ENCODE measurements at regions not wholly inside any gene's neighbourhood (a gene's known extent, or its start where the extent isn't known, plus 50 kb on each side); places are given as distances from the start of the nearest gene placed in this dataset.
"Not testable (repeated sequence)": the region's sequence is repeated elsewhere in the genome, so short reads cannot be mapped to it uniquely, and the experiment has no call there.

GRCh38 chr13:86584301-86584700, 785.1 kb upstream of the SLITRK6 start:
- no peak for DNase-seq

- no peak for DNase-seq
Measured at GRCh38 chr13:86585835-86586234, 786.6 kb upstream of the SLITRK6 start.

- no peak for DNase-seq
Measured at GRCh38 chr13:86591862-86592261, 792.6 kb upstream of the SLITRK6 start.

- DNase-seq = no peak
Measured at GRCh38 chr13:86601351-86601750, 802.1 kb upstream of the SLITRK6 start.

- DNase-seq = no peak
Measured at GRCh38 chr13:86606264-86606663, 807.0 kb upstream of the SLITRK6 start.

GRCh38 chr13:86608701-86609100, 809.5 kb upstream of the SLITRK6 start:
- DNase-seq = no peak

- DNase-seq = no peak
Measured at GRCh38 chr13:86633346-86633745, 834.1 kb upstream of the SLITRK6 start.

GRCh38 chr13:86651171-86651570, 852.0 kb upstream of the SLITRK6 start:
- not testable (repeated sequence) for DNase-seq

GRCh38 chr13:86653009-86653408, 853.8 kb upstream of the SLITRK6 start:
- no peak for DNase-seq

- DNase-seq = no peak
Measured at GRCh38 chr13:86655561-86655960, 856.3 kb upstream of the SLITRK6 start.

GRCh38 chr13:86660090-86660489, 860.9 kb upstream of the SLITRK6 start:
- no peak for DNase-seq

GRCh38 chr13:86665842-86666241, 866.6 kb upstream of the SLITRK6 start:
- DNase-seq = no peak

- DNase-seq = no peak
Measured at GRCh38 chr13:86673931-86674431, 874.8 kb upstream of the SLITRK6 start.

- no peak for DNase-seq
Measured at GRCh38 chr13:86681223-86681622, 882.0 kb upstream of the SLITRK6 start.

- DNase-seq = no peak
Measured at GRCh38 chr13:86684402-86684801, 885.2 kb upstream of the SLITRK6 start.

GRCh38 chr13:86689911-86690310, 890.7 kb upstream of the SLITRK6 start:
- no peak for DNase-seq

- DNase-seq = no peak
Measured at GRCh38 chr13:86692291-86692690, 893.1 kb upstream of the SLITRK6 start.

- no peak for DNase-seq
Measured at GRCh38 chr13:86710013-86710412, 910.8 kb upstream of the SLITRK6 start.

GRCh38 chr13:86710896-86711295, 911.7 kb upstream of the SLITRK6 start:
- DNase-seq = no peak

- no peak for DNase-seq
Measured at GRCh38 chr13:86714495-86714894, 915.3 kb upstream of the SLITRK6 start.

- no peak for DNase-seq
Measured at GRCh38 chr13:86725105-86725504, 925.9 kb upstream of the SLITRK6 start.

- no peak for DNase-seq
Measured at GRCh38 chr13:86729206-86729605, 930.0 kb upstream of the SLITRK6 start.

GRCh38 chr13:86731987-86732386, 932.8 kb upstream of the SLITRK6 start:
- DNase-seq = no peak

- DNase-seq = no peak
Measured at GRCh38 chr13:86737334-86737932, 933.7 kb upstream of the SLITRK5 start.

GRCh38 chr13:86741762-86742285, 929.3 kb upstream of the SLITRK5 start:
- no peak for DNase-seq

Measured in CD4-positive, alpha-beta T cell treated with Interleukin-17A for 1 hour (primary cell).